GM12878 (cell line): ENCODE measurements at regions not wholly inside any gene's neighbourhood (a gene's known extent, or its start where the extent isn't known, plus 50 kb on each side); places are given as distances from the start of the nearest gene placed in this dataset.

Source experiments
- ATAC-seq: fragments of 200-7000 bp; cut with Tn5 transposase; 3 replicates; pipeline ENCODE4 v1.9.1; 2020; ENCODE audit warnings: mild to moderate bottlenecking, moderate library complexity
- BruUV-seq: library from RNA; stranded (reverse); fragments of 400-500 nt; replicated peaks from 2 replicates; lab custom pipeline; 2021; lab: Mats Ljungman, UMichigan
- CTCF ChIA-PET: fragments of 300-600 bp; sonication (Branson Sonifier 250); formaldehyde crosslinking; extraction: SDS; loops from one replicate; lab custom pipeline; 2021; ENCODE audit warnings: inconsistent platforms; lab: Yijun Ruan, JAX
- POLR2A ChIA-PET: fragments of 350-600 bp; formaldehyde crosslinking; extraction: SDS; loops from one replicate; lab custom pipeline; 2021; ENCODE audit warnings: inconsistent platforms; lab: Charles Lee
- RAD21 ChIA-PET: fragments of 300-600 bp; sonication (Branson Sonifier 250); formaldehyde crosslinking; loops from one replicate; lab custom pipeline; 2023; ENCODE audit warnings: antibody characterized with exemption; ENCODE audit not compliant: unreplicated experiment; lab: Charles Lee
- SMC1A ChIA-PET: fragments of 300-600 bp; sonication (Branson Sonifier 250); formaldehyde crosslinking; loops from one replicate; lab custom pipeline; 2023; ENCODE audit not compliant: unreplicated experiment, uncharacterized antibody; lab: Charles Lee
- DNase-seq: peaks from one replicate; pipeline ENCODE4 v3.0.0-alpha.2; 2011; ENCODE audit warnings: low read depth, low spot score
- FAIRE-seq: peaks from 3 replicates; lab custom pipeline; 2011; peaks lifted over from hg19 to GRCh38; lab: Jason Lieb, UNC
- H2AFZ ChIP-seq: 2 replicates; pipeline ENCODE4 v1.6.0; 2011; ENCODE audit warnings: low read depth, low read length, control low read depth; ENCODE audit not compliant: control insufficient read depth
- H3K27ac ChIP-seq: 2 replicates; pipeline ENCODE4 v1.5.1; 2011; ENCODE audit warnings: control low read depth; ENCODE audit not compliant: control insufficient read depth, insufficient read depth
- H3K27me3 ChIP-seq, 2 experiments: replicated peaks in 1 of 2; 2 replicates each; pipeline versions ENCODE4 v1.6.0 to v1.6.1; 2011; ENCODE audit warnings: low read length in 1 of 2; ENCODE audit not compliant: control insufficient read depth in 2 of 2, insufficient read depth in 2 of 2
- H3K36me3 ChIP-seq, 2 experiments: 2 replicates each; pipeline ENCODE4 v1.5.1; 2011; ENCODE audit warnings: low read length in 1 of 2; ENCODE audit not compliant: control insufficient read depth in 2 of 2, insufficient read depth in 2 of 2
- H3K4me1 ChIP-seq: 2 replicates; pipeline ENCODE4 v1.6.1; 2011; ENCODE audit warnings: mild to moderate bottlenecking, low read length, moderate library complexity, mixed read lengths; ENCODE audit not compliant: control insufficient read depth, insufficient read depth
- H3K4me2 ChIP-seq: 2 replicates; pipeline ENCODE4 v1.6.0; 2011; ENCODE audit warnings: control low read depth; ENCODE audit not compliant: control insufficient read depth, insufficient read depth
- H3K4me3 ChIP-seq: fragments of 200-600 bp; sonication (generic); 2 replicates; pipeline ENCODE4 v1.5.1; 2016
- H3K79me2 ChIP-seq: 2 replicates; pipeline ENCODE4 v1.6.0; 2011; ENCODE audit warnings: low read length; ENCODE audit not compliant: control insufficient read depth, insufficient read depth
- H3K9ac ChIP-seq: 2 replicates; pipeline ENCODE4 v1.8.0; 2011; ENCODE audit warnings: low read length, control low read depth, mixed read lengths; ENCODE audit not compliant: control insufficient read depth, insufficient read depth
- H3K9me3 ChIP-seq: replicated peaks from 3 replicates; pipeline ENCODE4 v1.5.1; 2011; ENCODE audit warnings: mild to moderate bottlenecking, low read length; ENCODE audit not compliant: control insufficient read depth, insufficient read depth
- H4K20me1 ChIP-seq: 2 replicates; pipeline ENCODE4 v1.6.0; 2011; ENCODE audit not compliant: control insufficient read depth, insufficient read depth
- CREM ChIP-seq: IDR thresholded peaks from 2 replicates; pipeline ENCODE4 v1.6.1; 2014; ENCODE audit warnings: antibody characterized with exemption, low read depth
- GABPA ChIP-seq: IDR thresholded peaks from 2 replicates; pipeline ENCODE4 v1.6.1; 2014; ENCODE audit warnings: antibody characterized with exemption, low read depth, mild to moderate bottlenecking, inconsistent platforms
- HCFC1 ChIP-seq: fragments of 150-350 bp; IDR thresholded peaks from 2 replicates; pipeline ENCODE4 v1.6.1; 2014; ENCODE audit warnings: low read length
- NR2C1 ChIP-seq: fragments of 450-650 bp; IDR thresholded peaks from 2 replicates; pipeline ENCODE4 v1.6.1; 2017; ENCODE audit warnings: antibody characterized with exemption, mild to moderate bottlenecking, moderate library complexity
- NRF1 ChIP-seq: conservative IDR thresholded peaks from 2 replicates; pipeline ENCODE4 v1.6.1; 2011; ENCODE audit warnings: mild to moderate bottlenecking, low read depth, low read length, improper control_type of control experiment
- PAX8 ChIP-seq: fragments of 450-650 bp; IDR thresholded peaks from 2 replicates; pipeline ENCODE4 v1.6.1; 2017; ENCODE audit warnings: mild to moderate bottlenecking, moderate library complexity
- RFX5 ChIP-seq: IDR thresholded peaks from 2 replicates; pipeline ENCODE4 v1.6.1; 2011; ENCODE audit warnings: low read depth, low read length, improper control_type of control experiment
- SMC3 ChIP-seq: IDR thresholded peaks from 2 replicates; pipeline ENCODE4 v1.6.1; 2011; ENCODE audit warnings: low read length, improper control_type of control experiment, borderline replicate concordance
- SPI1 ChIP-seq: IDR thresholded peaks from 2 replicates; pipeline ENCODE4 v1.6.1; 2011; ENCODE audit warnings: low read depth, mild to moderate bottlenecking, low read length, moderate library complexity, borderline replicate concordance; ENCODE audit not compliant: insufficient read depth
- STAT1 ChIP-seq: fragments of 450-650 bp; conservative IDR thresholded peaks from 2 replicates; pipeline ENCODE4 v1.6.1; 2014; ENCODE audit warnings: antibody characterized with exemption, mild to moderate bottlenecking
- USF1 ChIP-seq: IDR thresholded peaks from 2 replicates; pipeline ENCODE4 v1.6.1; 2011; ENCODE audit warnings: borderline replicate concordance, low read depth, mild to moderate bottlenecking, moderate library complexity, mixed read lengths, low read length; ENCODE audit not compliant: insufficient read depth; ENCODE audit errors: extremely low read length
- ZBED1 ChIP-seq: IDR thresholded peaks from 2 replicates; pipeline ENCODE4 v1.6.1; 2016; ENCODE audit warnings: borderline replicate concordance
- ZBTB11 ChIP-seq: fragments of 450-650 bp; formaldehyde crosslinking; IDR thresholded peaks from 2 replicates; pipeline ENCODE4 v1.5.0; 2022; ENCODE audit warnings: mild to moderate bottlenecking, missing genetic modification characterization
- ZNF622 ChIP-seq: fragments of 450-650 bp; IDR thresholded peaks from 2 replicates; pipeline ENCODE4 v1.6.1; 2017; ENCODE audit warnings: mild to moderate bottlenecking, inconsistent platforms
- WGBS: methylation state at CpG from one replicate; pipeline ENCODE4 v1.1.6; 2016; ENCODE audit warnings: low lambda C conversion rate; ENCODE audit not compliant: insufficient replicate concordance, insufficient coverage; ENCODE audit errors: missing lambda C conversion rate; 5-methylcytosine and 5-hydroxymethylcytosine counted together
- in situ Hi-C: fragments of 300-500 bp; cut with MboI; formaldehyde crosslinking; loops from 9 replicates; pipeline ENCODE4 v1.14.3; 2018; ENCODE audit warnings: mixed read lengths
- intact Hi-C: fragments of 100-400 bp; cut with micrococcal nuclease; formaldehyde crosslinking; loops from one replicate; pipeline ENCODE4 v1.14.2; 2022; ENCODE audit not compliant: unreplicated experiment
- TF ChIP-seq, protein P1 (sequence below): fragments of 450-650 bp; IDR thresholded peaks from 2 replicates; pipeline ENCODE4 v1.6.1; 2018; ENCODE audit warnings: mild to moderate bottlenecking, low read depth, moderate library complexity; ENCODE audit not compliant: partially characterized antibody

- POLR2A ChIA-PET: no interaction called here
- Histone ChIP-seq H2AFZ (no peak overlapping the region), H3K27me3 (no peaks in the 10 kb centered on the region; a peak in 1 of 4 replicates), H3K36me3 (no peaks in the 10 kb centered on the region), H3K9me3 (no peaks in the 10 kb centered on the region), H3K9ac (no peak overlapping the region), H3K4me3 (no peak overlapping the region), H4K20me1 (no peaks in the 10 kb centered on the region), H3K4me2 (no peak overlapping the region), H3K4me1 (no peaks in the 10 kb centered on the region), H3K79me2 (no peaks in the 10 kb centered on the region), H3K27ac (no peak overlapping the region)
- DNase-seq: no peak
- RAD21 ChIA-PET: no interaction called here
- 12% methylated on average over 7 of the region's 7 CpGs for WGBS
- SMC1A ChIA-PET: no interaction called here
- ATAC-seq: no peak
- intact Hi-C loops (no loop called here), in situ Hi-C loops (no loop called here)
- CTCF ChIA-PET: no interaction called here
- no TSS peak for BruUV-seq
- no peak for FAIRE-seq
- no peak for TF ChIP-seq ZBTB11 (CRISPR knock-in tag)
- no peak for TF ChIP-seq STAT1
- no peak for TF ChIP-seq HCFC1
- no peak for TF ChIP-seq ZBED1
- no peak for TF ChIP-seq CREM
- no peak for TF ChIP-seq SPI1
- no peak for TF ChIP-seq GABPA
- no peak for TF ChIP-seq USF1
- TF ChIP-seq, protein P1, sequence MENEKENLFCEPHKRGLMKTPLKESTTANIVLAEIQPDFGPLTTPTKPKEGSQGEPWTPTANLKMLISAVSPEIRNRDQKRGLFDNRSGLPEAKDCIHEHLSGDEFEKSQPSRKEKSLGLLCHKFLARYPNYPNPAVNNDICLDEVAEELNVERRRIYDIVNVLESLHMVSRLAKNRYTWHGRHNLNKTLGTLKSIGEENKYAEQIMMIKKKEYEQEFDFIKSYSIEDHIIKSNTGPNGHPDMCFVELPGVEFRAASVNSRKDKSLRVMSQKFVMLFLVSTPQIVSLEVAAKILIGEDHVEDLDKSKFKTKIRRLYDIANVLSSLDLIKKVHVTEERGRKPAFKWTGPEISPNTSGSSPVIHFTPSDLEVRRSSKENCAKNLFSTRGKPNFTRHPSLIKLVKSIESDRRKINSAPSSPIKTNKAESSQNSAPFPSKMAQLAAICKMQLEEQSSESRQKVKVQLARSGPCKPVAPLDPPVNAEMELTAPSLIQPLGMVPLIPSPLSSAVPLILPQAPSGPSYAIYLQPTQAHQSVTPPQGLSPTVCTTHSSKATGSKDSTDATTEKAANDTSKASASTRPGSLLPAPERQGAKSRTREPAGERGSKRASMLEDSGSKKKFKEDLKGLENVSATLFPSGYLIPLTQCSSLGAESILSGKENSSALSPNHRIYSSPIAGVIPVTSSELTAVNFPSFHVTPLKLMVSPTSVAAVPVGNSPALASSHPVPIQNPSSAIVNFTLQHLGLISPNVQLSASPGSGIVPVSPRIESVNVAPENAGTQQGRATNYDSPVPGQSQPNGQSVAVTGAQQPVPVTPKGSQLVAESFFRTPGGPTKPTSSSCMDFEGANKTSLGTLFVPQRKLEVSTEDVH: no peak
- no peak for TF ChIP-seq RFX5
- TF ChIP-seq NRF1: no peak
- no peak for TF ChIP-seq ZNF622
- TF ChIP-seq PAX8: no peak
- no peak for TF ChIP-seq SMC3
- no peak for TF ChIP-seq NR2C1
These were observed 201.2 kb downstream of the CMPK2 start for GRCh38 chr2:6664332-6665061.
